A549 (cell line): ENCODE measurements at regions not wholly inside any gene's neighbourhood (a gene's known extent, or its start where the extent isn't known, plus 50 kb on each side); places are given as distances from the start of the nearest gene placed in this dataset.

Source experiments
- CEBPB ChIP-seq, 2 experiments: fragments of >200 bp in 1 of 2; sonication (Bioruptor Twin) in 1 of 2; formaldehyde crosslinking in 1 of 2; IDR thresholded peaks; 2 replicates each; pipeline ENCODE4 v1.6.1; 2012 to 2016
- CHD2 ChIP-seq: fragments of 150-350 bp; IDR thresholded peaks from 2 replicates; pipeline ENCODE4 v1.6.1; 2014; ENCODE audit warnings: low read length; ENCODE audit not compliant: partially characterized antibody
- EP300 ChIP-seq, 2 experiments: fragments of >200 bp; sonication (Bioruptor Twin); formaldehyde crosslinking; IDR thresholded peaks; 2 replicates in 1 of 2; 3 replicates in 1 of 2; pipeline ENCODE4 v1.6.1; 2016 to 2017
- HOXA7 ChIP-seq: fragments of 250-450 bp; sonication (Bioruptor Pico); IDR thresholded peaks from 2 replicates; pipeline ENCODE4 v1.5.0; 2020; ENCODE audit warnings: mild to moderate bottlenecking, moderate library complexity
- MYC ChIP-seq: IDR thresholded peaks from 2 replicates; pipeline ENCODE4 v1.6.1; 2012; ENCODE audit warnings: mild to moderate bottlenecking, inconsistent platforms, low read length, improper control_type of control experiment, borderline replicate concordance
- POLR2A ChIP-seq: IDR thresholded peaks from 2 replicates; pipeline ENCODE4 v1.6.1; 2012; ENCODE audit warnings: mild to moderate bottlenecking, low read length
- RAD21 ChIP-seq, 2 experiments: fragments of >200 bp in 1 of 2; sonication (Bioruptor Twin) in 1 of 2; formaldehyde crosslinking in 1 of 2; IDR thresholded peaks in 1 of 2; conservative IDR thresholded peaks in 1 of 2; 2 replicates in 1 of 2; 3 replicates in 1 of 2; pipeline ENCODE4 v1.6.1; 2012 to 2018; ENCODE audit warnings: inconsistent platforms in 1 of 2
- ZFP36 ChIP-seq: fragments of 450-650 bp; IDR thresholded peaks from 2 replicates; pipeline ENCODE4 v1.6.1; 2014; ENCODE audit warnings: borderline replicate concordance; ENCODE audit not compliant: partially characterized antibody
- ZSCAN20 ChIP-seq: fragments of 250-450 bp; sonication (Bioruptor Pico); IDR thresholded peaks from 2 replicates; pipeline ENCODE4 v1.8.0; 2022; ENCODE audit warnings: mild to moderate bottlenecking, moderate library complexity
- TF ChIP-seq, protein P1 (sequence below): fragments of >200 bp; sonication (Bioruptor Twin); formaldehyde crosslinking; IDR thresholded peaks from 3 replicates; pipeline ENCODE4 v1.5.1; 2016
- TF ChIP-seq, protein P2 (sequence below): IDR thresholded peaks from 2 replicates; pipeline ENCODE4 v1.6.1; 2012
- TF ChIP-seq, protein P3 (sequence below): fragments of >200 bp; sonication (Bioruptor Twin); formaldehyde crosslinking; IDR thresholded peaks from 3 replicates; pipeline ENCODE4 v1.6.1; 2016
- TF ChIP-seq, protein P4 (sequence below): fragments of 200-600 bp; sonication (generic); IDR thresholded peaks from 2 replicates; pipeline ENCODE4 v1.6.1; 2016; ENCODE audit warnings: antibody characterized with exemption, mild to moderate bottlenecking, moderate library complexity

DNA sequence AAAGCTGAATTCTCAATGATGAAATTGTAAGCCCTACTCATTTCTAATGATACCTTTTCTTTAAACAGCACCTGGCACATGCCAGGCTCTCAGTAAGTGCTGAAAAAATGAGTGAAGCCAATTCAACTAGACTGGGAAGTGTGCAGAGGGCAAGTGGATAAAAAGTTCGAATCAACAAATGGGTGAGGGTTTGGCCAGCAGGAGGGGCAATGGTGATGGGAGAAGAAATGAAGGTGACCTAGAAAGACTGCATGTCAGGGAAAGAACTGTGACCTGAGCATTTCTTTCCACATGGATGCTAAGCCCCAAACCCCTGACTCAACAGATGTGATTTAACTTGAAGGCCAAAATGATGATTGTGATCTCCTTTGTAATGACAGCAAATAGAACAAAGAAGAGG, 54.6 kb downstream of the DKK1 start:
- TF ChIP-seq ZFP36: no peak
- TF ChIP-seq HOXA7 (CRISPR knock-in tag): no peak
- no peak for TF ChIP-seq ZSCAN20 (CRISPR knock-in tag)
- no peak for TF ChIP-seq POLR2A
- TF ChIP-seq, protein P1, sequence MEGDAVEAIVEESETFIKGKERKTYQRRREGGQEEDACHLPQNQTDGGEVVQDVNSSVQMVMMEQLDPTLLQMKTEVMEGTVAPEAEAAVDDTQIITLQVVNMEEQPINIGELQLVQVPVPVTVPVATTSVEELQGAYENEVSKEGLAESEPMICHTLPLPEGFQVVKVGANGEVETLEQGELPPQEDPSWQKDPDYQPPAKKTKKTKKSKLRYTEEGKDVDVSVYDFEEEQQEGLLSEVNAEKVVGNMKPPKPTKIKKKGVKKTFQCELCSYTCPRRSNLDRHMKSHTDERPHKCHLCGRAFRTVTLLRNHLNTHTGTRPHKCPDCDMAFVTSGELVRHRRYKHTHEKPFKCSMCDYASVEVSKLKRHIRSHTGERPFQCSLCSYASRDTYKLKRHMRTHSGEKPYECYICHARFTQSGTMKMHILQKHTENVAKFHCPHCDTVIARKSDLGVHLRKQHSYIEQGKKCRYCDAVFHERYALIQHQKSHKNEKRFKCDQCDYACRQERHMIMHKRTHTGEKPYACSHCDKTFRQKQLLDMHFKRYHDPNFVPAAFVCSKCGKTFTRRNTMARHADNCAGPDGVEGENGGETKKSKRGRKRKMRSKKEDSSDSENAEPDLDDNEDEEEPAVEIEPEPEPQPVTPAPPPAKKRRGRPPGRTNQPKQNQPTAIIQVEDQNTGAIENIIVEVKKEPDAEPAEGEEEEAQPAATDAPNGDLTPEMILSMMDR: no peak
- TF ChIP-seq RAD21 (conservative IDR thresholded peaks at IDR 0.05 in 1 of 2, IDR thresholded peaks at IDR 0.05 in 1 of 2): no peak
- no peak for TF ChIP-seq EP300 (IDR thresholded peaks at IDR 0.05)
- TF ChIP-seq CHD2: no peak
- TF ChIP-seq MYC: no peak
- TF ChIP-seq, protein P2, sequence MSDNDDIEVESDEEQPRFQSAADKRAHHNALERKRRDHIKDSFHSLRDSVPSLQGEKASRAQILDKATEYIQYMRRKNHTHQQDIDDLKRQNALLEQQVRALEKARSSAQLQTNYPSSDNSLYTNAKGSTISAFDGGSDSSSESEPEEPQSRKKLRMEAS: no peak
- TF ChIP-seq, protein P3, sequence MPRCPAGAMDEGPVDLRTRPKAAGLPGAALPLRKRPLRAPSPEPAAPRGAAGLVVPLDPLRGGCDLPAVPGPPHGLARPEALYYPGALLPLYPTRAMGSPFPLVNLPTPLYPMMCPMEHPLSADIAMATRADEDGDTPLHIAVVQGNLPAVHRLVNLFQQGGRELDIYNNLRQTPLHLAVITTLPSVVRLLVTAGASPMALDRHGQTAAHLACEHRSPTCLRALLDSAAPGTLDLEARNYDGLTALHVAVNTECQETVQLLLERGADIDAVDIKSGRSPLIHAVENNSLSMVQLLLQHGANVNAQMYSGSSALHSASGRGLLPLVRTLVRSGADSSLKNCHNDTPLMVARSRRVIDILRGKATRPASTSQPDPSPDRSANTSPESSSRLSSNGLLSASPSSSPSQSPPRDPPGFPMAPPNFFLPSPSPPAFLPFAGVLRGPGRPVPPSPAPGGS: no peak
- TF ChIP-seq, protein P4, sequence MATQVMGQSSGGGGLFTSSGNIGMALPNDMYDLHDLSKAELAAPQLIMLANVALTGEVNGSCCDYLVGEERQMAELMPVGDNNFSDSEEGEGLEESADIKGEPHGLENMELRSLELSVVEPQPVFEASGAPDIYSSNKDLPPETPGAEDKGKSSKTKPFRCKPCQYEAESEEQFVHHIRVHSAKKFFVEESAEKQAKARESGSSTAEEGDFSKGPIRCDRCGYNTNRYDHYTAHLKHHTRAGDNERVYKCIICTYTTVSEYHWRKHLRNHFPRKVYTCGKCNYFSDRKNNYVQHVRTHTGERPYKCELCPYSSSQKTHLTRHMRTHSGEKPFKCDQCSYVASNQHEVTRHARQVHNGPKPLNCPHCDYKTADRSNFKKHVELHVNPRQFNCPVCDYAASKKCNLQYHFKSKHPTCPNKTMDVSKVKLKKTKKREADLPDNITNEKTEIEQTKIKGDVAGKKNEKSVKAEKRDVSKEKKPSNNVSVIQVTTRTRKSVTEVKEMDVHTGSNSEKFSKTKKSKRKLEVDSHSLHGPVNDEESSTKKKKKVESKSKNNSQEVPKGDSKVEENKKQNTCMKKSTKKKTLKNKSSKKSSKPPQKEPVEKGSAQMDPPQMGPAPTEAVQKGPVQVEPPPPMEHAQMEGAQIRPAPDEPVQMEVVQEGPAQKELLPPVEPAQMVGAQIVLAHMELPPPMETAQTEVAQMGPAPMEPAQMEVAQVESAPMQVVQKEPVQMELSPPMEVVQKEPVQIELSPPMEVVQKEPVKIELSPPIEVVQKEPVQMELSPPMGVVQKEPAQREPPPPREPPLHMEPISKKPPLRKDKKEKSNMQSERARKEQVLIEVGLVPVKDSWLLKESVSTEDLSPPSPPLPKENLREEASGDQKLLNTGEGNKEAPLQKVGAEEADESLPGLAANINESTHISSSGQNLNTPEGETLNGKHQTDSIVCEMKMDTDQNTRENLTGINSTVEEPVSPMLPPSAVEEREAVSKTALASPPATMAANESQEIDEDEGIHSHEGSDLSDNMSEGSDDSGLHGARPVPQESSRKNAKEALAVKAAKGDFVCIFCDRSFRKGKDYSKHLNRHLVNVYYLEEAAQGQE: no peak
- TF ChIP-seq CEBPB (IDR thresholded peaks at IDR 0.05): no peak
